H1 (cell line): ENCODE measurements at regions not wholly inside any gene's neighbourhood (a gene's known extent, or its start where the extent isn't known, plus 50 kb on each side); places are given as distances from the start of the nearest gene placed in this dataset.

Experiments
- ATF3 ChIP-seq: IDR thresholded peaks from 2 replicates; pipeline ENCODE4 v1.6.1; 2011; ENCODE audit warnings: low read depth, mild to moderate bottlenecking, low read length; ENCODE audit not compliant: insufficient read depth
- CTCF ChIP-seq, 3 experiments: IDR thresholded peaks; 1 replicate in 2 of 3; 2 replicates in 1 of 3; pipeline versions ENCODE4 v1.5.1 to v1.6.1; 2011; ENCODE audit warnings: low read length in 3 of 3, mild to moderate bottlenecking in 3 of 3, inconsistent platforms in 2 of 3, low read depth in 1 of 3, moderate library complexity in 1 of 3; ENCODE audit not compliant: insufficient read depth in 1 of 3; ENCODE audit errors: control extremely low read depth in 1 of 3
- E2F6 ChIP-seq: IDR thresholded peaks from 2 replicates; pipeline ENCODE4 v1.6.1; 2012; ENCODE audit warnings: inconsistent platforms
- EZH2 ChIP-seq: fragments of 200-600 bp; sonication (generic); IDR thresholded peaks from 2 replicates; pipeline ENCODE4 v1.7.1; 2012; ENCODE audit warnings: low read depth, mild to moderate bottlenecking, moderate library complexity, low read length, inconsistent platforms; ENCODE audit not compliant: severe bottlenecking
- HDAC6 ChIP-seq: IDR thresholded peaks from one replicate; pipeline ENCODE4 v1.7.1; 2012; ENCODE audit warnings: low read depth, mild to moderate bottlenecking, inconsistent platforms, low read length, moderate library complexity
- JUND ChIP-seq: IDR thresholded peaks from 2 replicates; pipeline ENCODE4 v1.6.1; 2011; ENCODE audit warnings: mild to moderate bottlenecking, improper control_type of control experiment, low read length

GRCh38 chr4:161189286-161190134 is 974.3 kb downstream of the FSTL5 start:
- TF ChIP-seq EZH2 (no peak), E2F6 (no peak), CTCF (IDR thresholded peaks at IDR 0.05; ENCODE audit: control extremely low read depth in 1 of 3, insufficient read depth in 1 of 3, low read depth in 1 of 3, low read length in 3 of 3) (no peak), JUND (no peak), HDAC6 (no peak), ATF3 (no peak)
